Esophagus squamous epithelium (tissue), 4 donors: ENCODE measurements at regions not wholly inside any gene's neighbourhood (a gene's known extent, or its start where the extent isn't known, plus 50 kb on each side); places are given as distances from the start of the nearest gene placed in this dataset.
"Not testable (repeated sequence)": the region's sequence is repeated elsewhere in the genome, so short reads cannot be mapped to it uniquely, and the experiment has no call there.

Source experiments
- POLR2A ChIP-seq, 4 donors: fragments of 450-650 bp; IDR thresholded peaks; one replicate each; pipeline ENCODE4 v1.6.1; 2017; ENCODE audit warnings: antibody characterized with exemption in 4 of 4, mild to moderate bottlenecking in 4 of 4, moderate library complexity in 3 of 4
- TF ChIP-seq, protein P1 (sequence below), 6 experiments: fragments of 450-650 bp in 4 of 6; fragments of 200-600 bp in 2 of 6; sonication (generic) in 2 of 6; IDR thresholded peaks; one replicate each; pipeline ENCODE4 v1.5.1; 2016 to 2019; ENCODE audit warnings: antibody characterized with exemption in 6 of 6, mild to moderate bottlenecking in 4 of 6, moderate library complexity in 4 of 6

DNA sequence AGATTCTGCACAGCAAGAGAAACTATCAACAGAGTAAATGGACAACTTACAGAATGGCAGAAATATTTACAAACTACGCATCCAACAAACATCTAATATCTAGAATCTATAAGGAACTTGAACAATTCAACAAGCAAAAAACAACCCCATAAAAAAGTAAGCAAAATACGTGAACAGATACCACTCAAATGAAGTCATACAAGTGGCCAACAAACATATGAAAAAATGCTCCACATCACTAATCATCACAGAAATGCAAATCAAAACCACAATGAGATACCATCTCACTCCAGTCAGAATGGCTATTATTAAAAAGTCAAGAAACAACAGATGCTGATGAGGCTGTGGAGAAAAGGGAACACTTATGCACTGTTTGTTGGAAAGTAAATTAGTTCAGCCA is 540.3 kb upstream of the DPPA4 start:
- not testable (repeated sequence) for TF ChIP-seq POLR2A (IDR thresholded peaks at IDR 0.05)
- TF ChIP-seq, protein P1, sequence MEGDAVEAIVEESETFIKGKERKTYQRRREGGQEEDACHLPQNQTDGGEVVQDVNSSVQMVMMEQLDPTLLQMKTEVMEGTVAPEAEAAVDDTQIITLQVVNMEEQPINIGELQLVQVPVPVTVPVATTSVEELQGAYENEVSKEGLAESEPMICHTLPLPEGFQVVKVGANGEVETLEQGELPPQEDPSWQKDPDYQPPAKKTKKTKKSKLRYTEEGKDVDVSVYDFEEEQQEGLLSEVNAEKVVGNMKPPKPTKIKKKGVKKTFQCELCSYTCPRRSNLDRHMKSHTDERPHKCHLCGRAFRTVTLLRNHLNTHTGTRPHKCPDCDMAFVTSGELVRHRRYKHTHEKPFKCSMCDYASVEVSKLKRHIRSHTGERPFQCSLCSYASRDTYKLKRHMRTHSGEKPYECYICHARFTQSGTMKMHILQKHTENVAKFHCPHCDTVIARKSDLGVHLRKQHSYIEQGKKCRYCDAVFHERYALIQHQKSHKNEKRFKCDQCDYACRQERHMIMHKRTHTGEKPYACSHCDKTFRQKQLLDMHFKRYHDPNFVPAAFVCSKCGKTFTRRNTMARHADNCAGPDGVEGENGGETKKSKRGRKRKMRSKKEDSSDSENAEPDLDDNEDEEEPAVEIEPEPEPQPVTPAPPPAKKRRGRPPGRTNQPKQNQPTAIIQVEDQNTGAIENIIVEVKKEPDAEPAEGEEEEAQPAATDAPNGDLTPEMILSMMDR (IDR thresholded peaks at IDR 0.05) = not testable (repeated sequence)
